ENCODE measurements at regions not wholly inside any gene's neighbourhood (a gene's known extent, or its start where the extent isn't known, plus 50 kb on each side); places are given as distances from the start of the nearest gene placed in this dataset.

GRCh38 chr13:84137292-84137691, 255.0 kb upstream of the SLITRK1 start:
- TF ChIP-seq CTCF (IDR thresholded peaks at IDR 0.05 in 8 of 11, conservative IDR thresholded peaks at IDR 0.05 in 3 of 11): no peak
- TF ChIP-seq POLR2A (IDR thresholded peaks at IDR 0.05): no peak
